Endothelial cell of umbilical vein (primary cell): ENCODE measurements at regions not wholly inside any gene's neighbourhood (a gene's known extent, or its start where the extent isn't known, plus 50 kb on each side); places are given as distances from the start of the nearest gene placed in this dataset.

Experiments
- BruUV-seq: library from RNA; stranded (reverse); fragments of 400-500 nt; replicated peaks from 2 replicates; lab custom pipeline; 2021; lab: Mats Ljungman, UMichigan
- CTCF ChIA-PET: fragments of 300-600, 350-600 bp; sonication (Branson Sonifier 250); formaldehyde crosslinking; loops from one replicate; lab custom pipeline; 2021; ENCODE audit warnings: antibody characterized with exemption, inconsistent platforms; lab: Charles Lee
- POLR2A ChIA-PET: fragments of 300-600, 350-600 bp; sonication (Branson Sonifier 250); formaldehyde crosslinking; loops from one replicate; lab custom pipeline; 2021; ENCODE audit warnings: antibody characterized with exemption, inconsistent platforms; lab: Charles Lee
- DNase-seq: peaks from one replicate; pipeline ENCODE4 v3.0.0-alpha.2; 2011; ENCODE audit warnings: low read depth, low spot score
- FAIRE-seq: peaks from 2 replicates; lab custom pipeline; 2011; peaks lifted over from hg19 to GRCh38; lab: Jason Lieb, UNC
- H2AFZ ChIP-seq: 2 replicates; pipeline ENCODE4 v1.6.0; 2012; ENCODE audit warnings: low read depth, low read length, control low read depth, inconsistent platforms
- H3K27ac ChIP-seq: 2 replicates; pipeline ENCODE4 v1.5.1; 2011; ENCODE audit warnings: low read depth, mild to moderate bottlenecking, control low read depth, low read length, moderate library complexity; ENCODE audit not compliant: insufficient read depth
- H3K27me3 ChIP-seq, 2 experiments: 2 replicates each; pipeline versions ENCODE4 v1.6.0 to v1.6.1; 2011; ENCODE audit warnings: low read length in 2 of 2, mixed read lengths in 1 of 2; ENCODE audit not compliant: control insufficient read depth in 2 of 2, insufficient read depth in 2 of 2
- H3K36me3 ChIP-seq, 2 experiments: 2 replicates in 1 of 2; 3 replicates in 1 of 2; pipeline ENCODE4 v1.5.1; 2011; ENCODE audit warnings: low read length in 2 of 2, mild to moderate bottlenecking in 1 of 2, moderate library complexity in 1 of 2; ENCODE audit not compliant: control insufficient read depth in 2 of 2, insufficient read depth in 2 of 2; ENCODE audit errors: extremely low read depth in 1 of 2
- H3K4me1 ChIP-seq: 3 replicates; pipeline ENCODE4 v1.5.1; 2011; ENCODE audit warnings: mild to moderate bottlenecking, low read length; ENCODE audit not compliant: control insufficient read depth, insufficient read depth; ENCODE audit errors: extremely low read depth
- H3K4me2 ChIP-seq: 2 replicates; pipeline ENCODE4 v1.6.1; 2011; ENCODE audit warnings: low read length, control low read depth, mixed read lengths; ENCODE audit not compliant: insufficient read depth
- H3K4me3 ChIP-seq, 3 experiments: fragments of 200-600 bp in 1 of 3; sonication (generic), shearing (Covaris generic) in 1 of 3; replicated peaks in 1 of 3; 2 replicates each; pipeline ENCODE4 v1.5.1; 2011 to 2016; ENCODE audit warnings: control low read depth in 3 of 3, low read length in 3 of 3, mild to moderate bottlenecking in 2 of 3, inconsistent platforms in 1 of 3, low read depth in 1 of 3, moderate library complexity in 1 of 3; ENCODE audit not compliant: insufficient read depth in 1 of 3
- H3K79me2 ChIP-seq: 2 replicates; pipeline ENCODE4 v1.6.0; 2012; ENCODE audit warnings: low read length, inconsistent platforms; ENCODE audit not compliant: control insufficient read depth, insufficient read depth
- H3K9ac ChIP-seq: replicated peaks from 2 replicates; pipeline ENCODE3; 2011; ENCODE audit warnings: low read length, control low read depth; ENCODE audit not compliant: insufficient read depth; ENCODE audit errors: extremely low read depth
- H3K9me1 ChIP-seq: replicated peaks from 3 replicates; pipeline ENCODE4 v1.6.0; 2011; ENCODE audit warnings: mild to moderate bottlenecking, low read length; ENCODE audit not compliant: control insufficient read depth, insufficient read depth; ENCODE audit errors: extremely low read depth
- H3K9me3 ChIP-seq: replicated peaks from 2 replicates; pipeline ENCODE4 v1.5.1; 2012; ENCODE audit warnings: low read length, inconsistent platforms; ENCODE audit not compliant: control insufficient read depth, insufficient read depth
- H4K20me1 ChIP-seq: replicated peaks from 2 replicates; pipeline ENCODE3; 2011; ENCODE audit warnings: mild to moderate bottlenecking, low read length; ENCODE audit not compliant: control insufficient read depth, insufficient read depth; ENCODE audit errors: extremely low read depth
- FOS ChIP-seq: IDR thresholded peaks from 2 replicates; pipeline ENCODE4 v1.6.1; 2011; ENCODE audit warnings: mild to moderate bottlenecking, low read length, moderate library complexity, borderline replicate concordance; ENCODE audit not compliant: insufficient read depth
- GATA2 ChIP-seq: IDR thresholded peaks from 2 replicates; pipeline ENCODE4 v1.7.0; 2011; ENCODE audit warnings: low read depth, mild to moderate bottlenecking, moderate library complexity, mixed read lengths, low read length; ENCODE audit not compliant: insufficient read length, insufficient read depth
- JUN ChIP-seq: IDR thresholded peaks from 2 replicates; pipeline ENCODE4 v1.6.1; 2011; ENCODE audit warnings: borderline replicate concordance, low read depth; ENCODE audit not compliant: insufficient read length, insufficient read depth
- MAX ChIP-seq: IDR thresholded peaks from 2 replicates; pipeline ENCODE4 v1.6.1; 2011; ENCODE audit not compliant: insufficient read depth, insufficient read length
- MYC ChIP-seq: IDR thresholded peaks from one replicate; pipeline ENCODE4 v1.6.1; 2011; ENCODE audit warnings: mild to moderate bottlenecking, low read depth, low read length
- POLR2A ChIP-seq: IDR thresholded peaks from 2 replicates; pipeline ENCODE4 v1.6.1; 2012; ENCODE audit warnings: low read depth, mild to moderate bottlenecking, control low read depth, low read length
- POLR2AphosphoS5 ChIP-seq: IDR thresholded peaks from 2 replicates; pipeline ENCODE4 v1.6.1; 2012; ENCODE audit warnings: low read depth, mild to moderate bottlenecking, control low read depth, low read length, moderate library complexity; ENCODE audit not compliant: insufficient read depth
- dilution Hi-C: fragments of 300-500 bp; cut with MboI; formaldehyde crosslinking; loops from one replicate; pipeline ENCODE4 v1.15.0; 2019; ENCODE audit warnings: low sequenced_read_pairs; ENCODE audit not compliant: extremely low pct_ligation_motif_present
- intact Hi-C: fragments of 100-400 bp; cut with micrococcal nuclease; formaldehyde crosslinking; loops from one replicate; pipeline ENCODE4 v1.10.0; 2022

- FAIRE-seq (no peak), DNase-seq (no peak)
- no peaks in the 10 kb centered on the region for H3K36me3 ChIP-seq
- POLR2A ChIA-PET = no interaction called here
- no peak overlapping the region for H2AFZ ChIP-seq
- BruUV-seq = no TSS peak
- no peaks in the 10 kb centered on the region for H3K27me3 ChIP-seq
- dilution Hi-C loops = no loop called here
- H3K27ac ChIP-seq = no peak overlapping the region
- no peak overlapping the region for H3K4me2 ChIP-seq
- CTCF ChIA-PET = no interaction called here
- no peaks in the 10 kb centered on the region for H3K79me2 ChIP-seq
- no peaks in the 10 kb centered on the region for H3K4me1 ChIP-seq
- H3K4me3 ChIP-seq = no peak overlapping the region
- intact Hi-C loops = no loop called here
- TF ChIP-seq POLR2A = no peak
- TF ChIP-seq FOS = no peak
- TF ChIP-seq GATA2 = no peak
- TF ChIP-seq MYC = no peak
- TF ChIP-seq MAX = no peak
- TF ChIP-seq JUN = no peak
- H4K20me1 ChIP-seq = no peaks in the 10 kb centered on the region
- no peaks in the 10 kb centered on the region for H3K9me1 ChIP-seq
- H3K9ac ChIP-seq = no peak overlapping the region
- H3K9me3 ChIP-seq = no peaks in the 10 kb centered on the region
Measured at GRCh38 chrX:43225626-43226328, 430.3 kb upstream of the MAOA start.

DNA sequence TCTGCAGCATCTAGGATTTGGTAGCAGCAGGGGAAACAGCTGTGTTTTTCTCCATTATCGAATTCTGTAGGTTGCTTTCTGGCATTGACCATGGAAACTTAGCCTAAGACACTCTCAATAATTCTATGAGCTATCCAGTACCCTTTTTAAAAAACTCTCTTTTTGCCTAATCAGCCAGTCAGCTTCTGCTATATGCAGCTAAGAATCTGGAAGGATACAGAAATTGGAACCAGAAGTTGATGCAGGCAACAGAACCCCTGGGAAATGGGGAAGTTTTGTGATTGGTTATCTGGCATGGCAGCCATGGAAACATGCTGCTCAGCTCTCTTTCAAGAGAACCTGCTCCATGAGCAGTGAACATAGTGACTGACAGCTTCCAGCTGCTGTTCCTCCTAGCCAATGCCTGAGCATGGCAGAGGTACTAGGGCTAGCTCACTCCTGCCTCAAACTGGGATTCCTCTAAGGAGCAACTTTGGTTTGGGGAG is 417.6 kb upstream of the MAOA start:
- H3K9me1 ChIP-seq = no peaks in the 10 kb centered on the region
- dilution Hi-C loops = no loop called here

More for the DNA sequence above, 417.6 kb upstream of the MAOA start:
- Histone ChIP-seq H3K27ac (no peak overlapping the region), H3K27me3 (no peaks in the 10 kb centered on the region), H4K20me1 (no peaks in the 10 kb centered on the region), H3K9me3 (no peaks in the 10 kb centered on the region), H3K4me3 (no peak overlapping the region), H3K36me3 (no peaks in the 10 kb centered on the region), H3K79me2 (no peaks in the 10 kb centered on the region), H2AFZ (no peak overlapping the region), H3K9ac (no peak overlapping the region), H3K4me1 (no peaks in the 10 kb centered on the region), H3K4me2 (no peak overlapping the region)
- intact Hi-C loops = no loop called here
- no peak for DNase-seq
- CTCF ChIA-PET = no interaction called here
- BruUV-seq = no TSS peak
- no peak for TF ChIP-seq POLR2AphosphoS5
- TF ChIP-seq MYC = no peak
- TF ChIP-seq GATA2 = no peak
- no peak for TF ChIP-seq JUN
- no peak for TF ChIP-seq POLR2A
- POLR2A ChIA-PET = no interaction called here
- no peak for FAIRE-seq
